ENCODE measurements at regions not wholly inside any gene's neighbourhood (a gene's known extent, or its start where the extent isn't known, plus 50 kb on each side); places are given as distances from the start of the nearest gene placed in this dataset.
A peak's percentile ranks its signal among the peaks of the same experiment; 100 is the strongest.

GRCh38 chr6:132143258-132143657 lies 192.1 kb upstream of the CCN2 start:
- TF ChIP-seq ZNF70 (CRISPR knock-in tag; IDR thresholded peaks at IDR 0.05), result no peak
- TF ChIP-seq PPARA (CRISPR knock-in tag; IDR thresholded peaks at IDR 0.05; ENCODE audit: borderline replicate concordance), result no peak
- no peak for TF ChIP-seq BACH2 (CRISPR knock-in tag; IDR thresholded peaks at IDR 0.05; ENCODE audit: borderline replicate concordance)
- TF ChIP-seq ZFP3 (CRISPR knock-in tag; IDR thresholded peaks at IDR 0.05), result no peak

GRCh38 chr6:132142768-132143167 lies 191.6 kb upstream of the CCN2 start:
- TF ChIP-seq SNAI2 (CRISPR knock-in tag; IDR thresholded peaks at IDR 0.05) (no peak), ZNF8 (CRISPR knock-in tag; IDR thresholded peaks at IDR 0.05) (no peak), ZNF565 (CRISPR knock-in tag; conservative IDR thresholded peaks at IDR 0.05; ENCODE audit: low read depth) (no peak), TSHZ2 (CRISPR knock-in tag; IDR thresholded peaks at IDR 0.05) (no peak), TOX (CRISPR knock-in tag; IDR thresholded peaks at IDR 0.05; ENCODE audit: borderline replicate concordance) (no peak), RARB (CRISPR knock-in tag; IDR thresholded peaks at IDR 0.05) (no peak), OSR1 (CRISPR knock-in tag; IDR thresholded peaks at IDR 0.05) (no peak), ZNF70 (CRISPR knock-in tag; IDR thresholded peaks at IDR 0.05) (no peak), PATZ1 (CRISPR knock-in tag; IDR thresholded peaks at IDR 0.05; ENCODE audit: borderline replicate concordance) (no peak), CSRNP3 (CRISPR knock-in tag; IDR thresholded peaks at IDR 0.05) (no peak), ESRRG (CRISPR knock-in tag; IDR thresholded peaks at IDR 0.05) (no peak), BACH2 (CRISPR knock-in tag; IDR thresholded peaks at IDR 0.05; ENCODE audit: borderline replicate concordance) (no peak), PPARA (CRISPR knock-in tag; IDR thresholded peaks at IDR 0.05; ENCODE audit: borderline replicate concordance) (no peak), ZFP30 (CRISPR knock-in tag; IDR thresholded peaks at IDR 0.05) (no peak), TCF4 (CRISPR knock-in tag; IDR thresholded peaks at IDR 0.05; ENCODE audit: borderline replicate concordance) (no peak), GLIS3 (CRISPR knock-in tag; IDR thresholded peaks at IDR 0.05) (no peak)
- ATAC-seq, result no peak; the same call in 2 of the 3 replicates

More at GRCh38 chr6:132143258-132143657, 192.1 kb upstream of the CCN2 start:
- peak; percentile 73 for ATAC-seq

GRCh38 chr6:132142308-132142707 lies 191.1 kb upstream of the CCN2 start:
- no peak for ATAC-seq
- TF ChIP-seq CREB5 (CRISPR knock-in tag; IDR thresholded peaks at IDR 0.05; ENCODE audit: low read depth) (no peak), PPARA (CRISPR knock-in tag; IDR thresholded peaks at IDR 0.05; ENCODE audit: borderline replicate concordance) (no peak), ISL1 (CRISPR knock-in tag; IDR thresholded peaks at IDR 0.05) (no peak), BACH2 (CRISPR knock-in tag; IDR thresholded peaks at IDR 0.05; ENCODE audit: borderline replicate concordance) (no peak), CSRNP3 (CRISPR knock-in tag; IDR thresholded peaks at IDR 0.05) (no peak), OSR1 (CRISPR knock-in tag; IDR thresholded peaks at IDR 0.05) (no peak), ARNTL (CRISPR knock-in tag; IDR thresholded peaks at IDR 0.05; ENCODE audit: borderline replicate concordance, low read depth) (no peak)

All from SK-N-SH treated with all-trans-retinoic acid at 6 μM for 48 hours (cell line).